NCI-H226 (cell line): ENCODE measurements at regions not wholly inside any gene's neighbourhood (a gene's known extent, or its start where the extent isn't known, plus 50 kb on each side); places are given as distances from the start of the nearest gene placed in this dataset.
"Not testable (repeated sequence)": the region's sequence is repeated elsewhere in the genome, so short reads cannot be mapped to it uniquely, and the experiment has no call there.

ENCODE experiments used
- DNase-seq: peaks from one replicate; pipeline ENCODE4 v3.0.0-alpha.2; 2015

- DNase-seq: no peak
These were observed 196.4 kb downstream of the ADRA2A start for GRCh38 chr10:111273235-111273634.

DNA sequence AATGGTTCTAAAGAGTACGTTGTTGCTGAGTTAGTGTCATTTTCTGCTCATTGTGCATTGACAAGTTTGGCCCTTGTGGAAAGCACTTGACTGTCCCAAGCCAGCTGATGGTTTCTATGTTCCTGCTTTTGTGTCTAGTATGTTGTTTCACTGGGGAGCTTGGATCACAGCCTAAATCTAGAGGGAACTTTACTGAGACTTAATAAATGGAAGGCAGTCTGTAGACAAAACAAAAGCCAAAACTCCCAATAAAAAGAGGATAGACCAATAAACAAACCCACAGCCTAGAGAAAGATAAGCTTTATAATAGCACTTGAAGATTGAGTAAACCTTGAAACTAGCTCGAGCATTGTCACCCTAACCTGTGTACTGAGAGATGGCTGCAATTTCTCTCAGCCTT, 196.8 kb downstream of the ADRA2A start:
- DNase-seq: no peak

DNA sequence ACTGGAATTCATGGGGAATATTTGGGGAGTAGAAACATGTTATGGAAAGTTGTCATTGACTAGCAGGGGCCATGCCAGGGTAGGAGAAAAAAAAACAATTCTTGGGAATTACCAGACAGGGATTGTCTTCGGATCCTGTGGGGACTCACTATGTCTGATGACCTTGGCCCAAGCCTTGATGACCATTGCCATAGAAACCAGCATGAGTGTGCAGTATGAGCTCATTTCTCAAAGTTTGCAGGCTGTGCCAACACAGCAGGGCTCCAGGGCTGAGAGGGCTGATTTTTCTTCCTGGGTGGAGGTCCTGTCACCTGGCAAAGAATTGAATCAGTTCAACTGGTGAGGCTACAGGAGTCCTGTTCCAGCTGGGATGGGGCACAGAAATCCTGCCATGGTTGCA, 198.3 kb downstream of the ADRA2A start:
- DNase-seq: no peak

DNA sequence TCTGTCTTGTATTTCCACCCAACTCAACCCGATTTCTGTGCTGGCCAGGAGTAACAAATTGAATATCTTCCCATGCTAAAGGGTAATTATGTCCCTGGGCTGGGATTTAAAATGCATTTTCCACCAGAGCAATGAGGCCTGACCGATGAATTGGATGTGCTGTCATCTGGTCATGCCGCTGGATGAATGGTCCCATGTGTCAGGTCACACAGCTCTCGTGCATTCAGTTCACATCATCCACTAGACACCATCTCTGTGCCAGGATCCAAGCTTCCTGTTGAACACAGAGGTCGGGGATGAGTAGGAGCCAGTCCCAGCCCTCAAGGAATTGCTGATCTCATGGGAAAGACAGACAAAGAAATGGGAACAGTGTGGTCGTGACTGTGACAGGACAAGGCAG, 200.8 kb downstream of the ADRA2A start:
- DNase-seq: no peak

- DNase-seq: no peak
These were observed 201.4 kb downstream of the ADRA2A start for GRCh38 chr10:111278266-111278665.

DNA sequence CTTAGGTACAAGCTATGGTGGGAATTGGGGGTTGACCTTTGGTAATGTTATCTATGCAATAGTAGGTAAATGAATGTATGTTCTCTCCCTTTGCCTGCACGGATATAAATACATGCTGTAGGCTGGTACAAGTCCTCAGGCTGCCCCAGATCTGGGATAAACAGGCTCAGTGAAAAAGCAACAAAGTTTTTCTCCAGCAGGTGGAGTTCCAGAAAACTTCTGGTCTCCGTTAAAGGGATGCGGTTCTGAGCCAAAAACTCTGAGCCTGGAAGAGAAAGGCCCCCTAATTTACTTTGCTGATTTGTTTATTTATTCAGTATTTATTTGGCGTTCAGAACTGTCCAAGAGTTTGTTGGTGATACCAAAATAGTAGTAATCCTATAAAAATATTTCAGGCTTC, 204.7 kb downstream of the ADRA2A start:
- DNase-seq: no peak

DNA sequence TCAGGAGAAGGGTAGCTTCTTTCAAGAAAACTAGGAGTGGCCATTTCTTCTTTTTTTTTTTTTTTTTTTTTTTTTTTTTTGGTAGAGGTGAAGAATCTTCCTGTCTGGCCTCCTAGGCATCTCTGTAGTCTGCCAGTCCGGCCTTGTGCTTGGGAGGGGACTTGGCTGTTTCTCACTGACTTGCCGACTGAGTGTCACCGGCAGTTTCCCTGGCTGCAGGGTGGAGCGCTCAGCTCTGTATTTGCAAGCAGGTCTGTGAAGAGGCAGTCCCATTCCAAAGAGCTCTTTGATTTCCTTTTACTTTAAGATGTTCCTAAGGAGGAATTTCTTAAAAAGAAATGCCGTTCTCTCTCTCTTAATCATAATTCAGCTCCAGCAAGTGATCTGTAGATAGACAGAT, 212.6 kb downstream of the ADRA2A start:
- DNase-seq: no peak

DNA sequence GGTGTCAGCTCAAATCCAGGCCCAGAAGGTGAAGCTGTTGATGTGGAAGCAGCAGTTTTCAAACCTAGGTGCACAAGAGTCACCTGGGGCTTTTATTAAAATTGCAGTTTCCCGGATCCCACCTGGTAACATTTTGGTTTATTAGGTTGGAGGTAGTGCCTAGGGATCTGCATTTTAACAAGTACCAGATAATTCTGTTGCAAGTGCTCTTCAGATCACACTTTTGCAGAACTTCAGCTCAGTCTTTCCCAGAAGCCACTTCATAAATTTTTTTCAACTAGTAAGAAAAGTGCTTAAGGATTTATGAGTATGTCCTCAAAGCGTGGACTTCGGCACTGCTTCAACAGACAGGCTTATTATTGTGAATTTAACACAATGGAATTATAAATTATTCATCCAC, 213.8 kb downstream of the ADRA2A start:
- no peak for DNase-seq

GRCh38 chr10:111295788-111296187, 219.0 kb downstream of the ADRA2A start:
- DNase-seq: no peak

- no peak for DNase-seq
These were observed 220.6 kb downstream of the ADRA2A start for GRCh38 chr10:111297351-111297848.

DNA sequence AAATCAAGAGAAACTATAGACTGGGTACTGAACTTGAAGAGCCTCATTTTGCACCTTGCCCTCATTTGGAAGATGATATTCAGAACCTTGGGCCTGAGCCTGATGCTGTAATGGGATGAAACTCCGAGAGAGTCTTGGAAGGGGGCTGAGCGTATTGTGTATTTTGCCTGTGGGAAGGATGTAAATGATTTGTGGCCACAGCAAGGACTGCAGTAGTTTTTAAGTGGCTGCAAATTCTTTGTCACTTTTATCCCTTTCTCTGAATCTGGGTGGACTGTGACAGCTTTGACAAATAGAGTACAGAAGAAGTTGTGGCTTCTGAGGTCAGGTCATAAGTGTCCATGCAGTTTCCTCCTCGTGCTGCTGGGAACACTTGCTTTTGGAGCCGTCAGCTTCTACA, 221.2 kb downstream of the ADRA2A start:
- no peak for DNase-seq

GRCh38 chr10:111299037-111299436, 222.2 kb downstream of the ADRA2A start:
- DNase-seq: no peak

DNA sequence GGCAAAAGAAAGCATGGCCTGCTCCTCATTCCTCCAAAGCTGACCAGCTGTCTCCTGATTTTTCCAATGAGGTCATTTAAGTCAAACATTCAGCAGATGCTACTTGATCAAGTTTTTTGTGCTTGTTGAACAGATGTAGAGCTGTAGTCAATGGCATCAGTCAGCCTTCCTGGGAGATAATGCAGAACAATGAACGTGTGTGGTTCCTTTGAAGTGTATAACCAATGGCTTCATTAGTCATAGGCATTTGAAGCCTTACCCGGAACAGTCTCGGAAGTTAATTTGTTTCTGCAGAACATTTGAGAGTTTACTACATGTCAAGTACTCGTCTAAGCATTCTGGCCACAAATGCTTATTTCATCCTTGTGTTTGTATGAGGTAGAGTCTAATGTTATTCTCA, 227.1 kb downstream of the ADRA2A start:
- DNase-seq: no peak

- no peak for DNase-seq
These were observed 239.9 kb downstream of the ADRA2A start for GRCh38 chr10:111316722-111317212.

DNA sequence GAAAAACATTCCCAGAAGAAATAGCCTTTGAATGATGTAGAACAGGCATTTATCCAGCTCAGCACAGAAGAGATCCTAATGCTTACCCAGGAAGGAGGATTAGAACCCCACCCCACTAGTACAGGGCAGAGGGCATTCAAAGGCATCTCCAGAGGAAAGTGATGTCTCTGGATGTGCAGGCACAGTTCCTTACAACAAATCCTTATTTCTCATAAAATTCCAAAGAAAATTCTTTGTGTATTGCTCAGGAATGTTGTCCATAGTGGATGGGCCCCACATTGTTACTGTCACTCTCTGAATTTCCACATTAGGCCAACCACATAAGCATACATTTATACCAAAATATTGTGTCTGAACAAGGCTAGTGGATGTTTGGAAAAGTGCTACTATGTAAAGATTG, 243.0 kb downstream of the ADRA2A start:
- DNase-seq: no peak

- DNase-seq: no peak
These were observed 246.6 kb downstream of the ADRA2A start for GRCh38 chr10:111323389-111323966.

- DNase-seq: not testable (repeated sequence)
These were observed 255.3 kb downstream of the ADRA2A start for GRCh38 chr10:111332174-111332573.

GRCh38 chr10:111335826-111336225, 259.0 kb downstream of the ADRA2A start:
- DNase-seq: no peak

GRCh38 chr10:111338035-111338434, 261.2 kb downstream of the ADRA2A start:
- no peak for DNase-seq

- DNase-seq: no peak
These were observed 262.0 kb downstream of the ADRA2A start for GRCh38 chr10:111338805-111339204.

GRCh38 chr10:111344804-111345203, 268.0 kb downstream of the ADRA2A start:
- no peak for DNase-seq

- no peak for DNase-seq
These were observed 270.7 kb downstream of the ADRA2A start for GRCh38 chr10:111347386-111348013.

- DNase-seq: no peak
These were observed 271.2 kb downstream of the ADRA2A start for GRCh38 chr10:111348076-111348475.

GRCh38 chr10:111354859-111355258, 278.0 kb downstream of the ADRA2A start:
- no peak for DNase-seq

- no peak for DNase-seq
These were observed 279.7 kb downstream of the ADRA2A start for GRCh38 chr10:111356571-111356970.
